ENCODE measurements at regions not wholly inside any gene's neighbourhood (a gene's known extent, or its start where the extent isn't known, plus 50 kb on each side); places are given as distances from the start of the nearest gene placed in this dataset.
"Not testable (repeated sequence)": the region's sequence is repeated elsewhere in the genome, so short reads cannot be mapped to it uniquely, and the experiment has no call there.

- Mint-ChIP-seq H3K4me1 (no peaks in the 10 kb centered on the region), H3K36me3 (no peaks in the 10 kb centered on the region), H3K27ac (no peak overlapping the region), H3K27me3 (peaks cover 0 to 5% (median 0%) of the 10 kb centered on the region in 3 donors), H3K4me3 (no peak overlapping the region), H3K9me3 (peaks cover 0 to 9% (median 0%) of the 10 kb centered on the region in 7 donors)
- DNase-seq (no peak), ATAC-seq (ENCODE audit: low read depth in 2 of 2) (no peak)
These were observed 50.2 kb upstream of the CPNE4 start for GRCh38 chr3:132084982-132085381.

- Mint-ChIP-seq H3K27me3 (peaks cover 0 to 4% (median 0%) of the 10 kb centered on the region in 3 donors), H3K4me3 (no peak overlapping the region), H3K36me3 (no peaks in the 10 kb centered on the region), H3K4me1 (no peaks in the 10 kb centered on the region), H3K27ac (no peak overlapping the region), H3K9me3 (peaks cover 0 to 2% (median 0%) of the 10 kb centered on the region in 7 donors)
- no peak for DNase-seq
- no peak for ATAC-seq (ENCODE audit: low read depth in 2 of 2)
These were observed 52.5 kb upstream of the CPNE4 start for GRCh38 chr3:132087356-132087755.

- no peaks in the 10 kb centered on the region for H3K36me3 Mint-ChIP-seq
These were observed 53.5 kb upstream of the CPNE4 start for GRCh38 chr3:132088291-132088690.

GRCh38 chr3:132090921-132091320 lies 56.1 kb upstream of the CPNE4 start:
- peaks cover 0 to 2% (median 0%) of the 10 kb centered on the region in 7 donors for H3K9me3 Mint-ChIP-seq
- no peak overlapping the region for H3K4me3 Mint-ChIP-seq
- ATAC-seq (ENCODE audit: low read depth in 2 of 2) (no peak), DNase-seq (no peak)
- H3K36me3 Mint-ChIP-seq: no peaks in the 10 kb centered on the region
- no peak overlapping the region for H3K27ac Mint-ChIP-seq
- no peaks in the 10 kb centered on the region for H3K4me1 Mint-ChIP-seq
- peaks cover 0 to 9% (median 0%) of the 10 kb centered on the region in 3 donors for H3K27me3 Mint-ChIP-seq

More at GRCh38 chr3:132088291-132088690, 53.5 kb upstream of the CPNE4 start:
- Mint-ChIP-seq H3K4me1 (no peaks in the 10 kb centered on the region), H3K27me3 (peaks cover 0 to 9% (median 0%) of the 10 kb centered on the region in 3 donors), H3K4me3 (no peak overlapping the region), H3K27ac (no peak overlapping the region), H3K9me3 (no peaks in the 10 kb centered on the region)
- ATAC-seq (ENCODE audit: low read depth in 2 of 2): no peak
- no peak for DNase-seq

GRCh38 chr3:132116601-132117000 lies 81.8 kb upstream of the CPNE4 start:
- no peaks in the 10 kb centered on the region for H3K4me1 Mint-ChIP-seq
- ATAC-seq (ENCODE audit: low read depth in 2 of 2) (no peak), DNase-seq (no peak)
- no peak overlapping the region for H3K4me3 Mint-ChIP-seq
- H3K36me3 Mint-ChIP-seq: no peaks in the 10 kb centered on the region
- peaks cover 0 to 4% (median 0%) of the 10 kb centered on the region in 3 donors for H3K27me3 Mint-ChIP-seq
- peaks cover 0 to 22% (median 5%) of the 10 kb centered on the region in 7 donors for H3K9me3 Mint-ChIP-seq
- H3K27ac Mint-ChIP-seq: no peak overlapping the region

- no peaks in the 10 kb centered on the region for H3K4me1 Mint-ChIP-seq
These were observed 82.8 kb upstream of the CPNE4 start for GRCh38 chr3:132117642-132118041.

GRCh38 chr3:132119531-132119930 lies 84.7 kb upstream of the CPNE4 start:
- H3K4me3 Mint-ChIP-seq: no peak overlapping the region
- no peak overlapping the region for H3K27ac Mint-ChIP-seq
- H3K4me1 Mint-ChIP-seq: no peaks in the 10 kb centered on the region
- no peaks in the 10 kb centered on the region for H3K36me3 Mint-ChIP-seq
- ATAC-seq (ENCODE audit: low read depth in 2 of 2) (no peak), DNase-seq (no peak)
- peaks cover 0 to 4% (median 3%) of the 10 kb centered on the region in 3 donors for H3K27me3 Mint-ChIP-seq
- H3K9me3 Mint-ChIP-seq: peaks cover 0 to 22% (median 6%) of the 10 kb centered on the region in 7 donors

More at GRCh38 chr3:132117642-132118041, 82.8 kb upstream of the CPNE4 start:
- H3K27ac Mint-ChIP-seq: no peak overlapping the region
- peaks cover 0 to 4% (median 0%) of the 10 kb centered on the region in 3 donors for H3K27me3 Mint-ChIP-seq
- H3K9me3 Mint-ChIP-seq: peaks cover 0 to 22% (median 5%) of the 10 kb centered on the region in 7 donors
- ATAC-seq (ENCODE audit: low read depth in 2 of 2) (no peak), DNase-seq (no peak)
- H3K36me3 Mint-ChIP-seq: no peaks in the 10 kb centered on the region
- no peak overlapping the region for H3K4me3 Mint-ChIP-seq

- Mint-ChIP-seq H3K27ac (no peak overlapping the region), H3K27me3 (peaks cover 0 to 8% (median 0%) of the 10 kb centered on the region in 3 donors), H3K9me3 (peaks cover 0 to 12% (median 3%) of the 10 kb centered on the region in 7 donors), H3K4me3 (no peak overlapping the region), H3K4me1 (no peaks in the 10 kb centered on the region), H3K36me3 (no peaks in the 10 kb centered on the region)
- DNase-seq (no peak), ATAC-seq (ENCODE audit: low read depth in 2 of 2) (no peak)
These were observed 89.3 kb upstream of the CPNE4 start for GRCh38 chr3:132124096-132124495.

- Mint-ChIP-seq H3K27me3 (peaks cover 0 to 8% (median 0%) of the 10 kb centered on the region in 3 donors), H3K9me3 (peaks cover 0 to 12% (median 3%) of the 10 kb centered on the region in 7 donors), H3K36me3 (no peaks in the 10 kb centered on the region), H3K4me1 (no peaks in the 10 kb centered on the region), H3K4me3 (no peak overlapping the region), H3K27ac (no peak overlapping the region)
- DNase-seq (no peak), ATAC-seq (ENCODE audit: low read depth in 2 of 2) (no peak)
These were observed 90.0 kb upstream of the CPNE4 start for GRCh38 chr3:132124651-132125284.

- no peak for DNase-seq
- Mint-ChIP-seq H3K4me3 (no peak overlapping the region), H3K27ac (no peak overlapping the region), H3K9me3 (peaks cover 0 to 15% (median 3%) of the 10 kb centered on the region in 7 donors), H3K36me3 (no peaks in the 10 kb centered on the region), H3K4me1 (no peaks in the 10 kb centered on the region), H3K27me3 (peaks cover 5 to 12% (median 10%) of the 10 kb centered on the region in 3 donors)
- no peak for ATAC-seq (ENCODE audit: low read depth in 2 of 2)
These were observed 99.8 kb upstream of the CPNE4 start for GRCh38 chr3:132134611-132135010.

- Mint-ChIP-seq H3K4me3 (no peak overlapping the region), H3K4me1 (no peaks in the 10 kb centered on the region), H3K27ac (no peak overlapping the region), H3K9me3 (peaks cover 0 to 16% (median 4%) of the 10 kb centered on the region in 7 donors), H3K36me3 (no peaks in the 10 kb centered on the region), H3K27me3 (peaks cover 5 to 12% (median 10%) of the 10 kb centered on the region in 3 donors)
- ATAC-seq (ENCODE audit: low read depth in 2 of 2) (no peak), DNase-seq (no peak)
These were observed 101.0 kb upstream of the CPNE4 start for GRCh38 chr3:132135628-132136333.

- Mint-ChIP-seq H3K4me1 (no peaks in the 10 kb centered on the region), H3K9me3 (peaks cover 0 to 16% (median 4%) of the 10 kb centered on the region in 7 donors), H3K27me3 (peaks cover 5 to 12% (median 10%) of the 10 kb centered on the region in 3 donors), H3K36me3 (no peaks in the 10 kb centered on the region), H3K27ac (no peak overlapping the region), H3K4me3 (no peak overlapping the region)
- no peak for DNase-seq
- ATAC-seq (ENCODE audit: low read depth in 2 of 2): no peak
These were observed 101.5 kb upstream of the CPNE4 start for GRCh38 chr3:132136334-132136716.

GRCh38 chr3:132136902-132137301 lies 102.1 kb upstream of the CPNE4 start:
- not testable (repeated sequence) for H3K36me3 Mint-ChIP-seq; H3K4me3 Mint-ChIP-seq; ATAC-seq (ENCODE audit: low read depth in 2 of 2); DNase-seq; H3K4me1 Mint-ChIP-seq; H3K27ac Mint-ChIP-seq
- H3K9me3 Mint-ChIP-seq: peaks cover 0 to 15% (median 4%) of the 10 kb centered on the region in 7 donors
- H3K27me3 Mint-ChIP-seq: peaks cover 5 to 12% (median 10%) of the 10 kb centered on the region in 3 donors

GRCh38 chr3:132145833-132146232 lies 111.0 kb upstream of the CPNE4 start:
- ATAC-seq (ENCODE audit: low read depth in 2 of 2): no peak
- no peak overlapping the region for H3K27ac Mint-ChIP-seq

More at GRCh38 chr3:132145833-132146232, 111.0 kb upstream of the CPNE4 start:
- no peak for DNase-seq
- Mint-ChIP-seq H3K4me1 (no peaks in the 10 kb centered on the region), H3K27me3 (peaks cover 0 to 4% (median 0%) of the 10 kb centered on the region in 3 donors), H3K4me3 (no peak overlapping the region), H3K36me3 (no peaks in the 10 kb centered on the region), H3K9me3 (peaks cover 0 to 5% (median under 1%) of the 10 kb centered on the region in 7 donors)
